GM19468 (cell line): ENCODE measurements at regions not wholly inside any gene's neighbourhood (a gene's known extent, or its start where the extent isn't known, plus 50 kb on each side); places are given as distances from the start of the nearest gene placed in this dataset.

ENCODE experiments used
- ATAC-seq: cut with Tn5 transposase; IDR thresholded peaks from one replicate; pipeline ENCODE4 v1.9.1; 2021; ENCODE audit warnings: mild to moderate bottlenecking, moderate library complexity, moderate number of reproducible peaks; ENCODE audit not compliant: unreplicated experiment; ENCODE audit errors: extremely low read depth

DNA sequence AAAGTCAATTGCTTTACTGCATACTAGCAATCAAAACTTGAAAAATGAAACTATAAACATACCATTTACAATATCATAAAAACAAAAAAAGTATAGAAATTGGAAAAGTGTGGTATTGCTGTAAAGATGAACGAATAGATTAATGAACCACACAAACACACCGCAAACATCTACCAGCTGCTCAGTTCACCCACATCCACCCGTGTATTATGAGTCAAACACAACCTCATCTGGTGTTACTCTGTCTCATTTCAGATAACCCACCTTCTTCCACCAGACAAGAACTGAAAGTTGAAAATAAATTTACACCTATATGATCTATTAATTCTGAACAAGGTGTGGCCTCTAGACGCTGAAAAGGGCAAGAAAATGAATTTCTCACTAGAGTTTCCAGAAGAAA, 53.3 kb downstream of the BLID start:
- no peak for ATAC-seq

DNA sequence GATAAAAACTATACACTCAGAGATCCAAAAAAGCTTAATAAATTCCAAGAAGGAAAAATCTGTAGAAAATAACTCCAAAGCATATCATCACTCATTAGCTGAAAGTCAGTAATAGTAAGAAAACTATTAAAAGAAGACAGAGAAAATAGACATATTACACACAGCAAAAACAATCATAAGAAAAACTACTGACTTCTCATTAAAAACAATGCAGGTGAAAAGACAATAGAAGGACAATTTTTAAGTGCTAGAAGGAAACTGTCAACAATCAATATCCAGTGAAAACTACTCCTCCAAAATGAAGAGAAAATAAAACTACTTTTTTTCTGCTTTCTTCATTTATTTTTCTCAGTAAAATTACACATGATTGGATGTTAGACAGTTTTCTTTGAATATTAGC, 56.5 kb downstream of the BLID start:
- ATAC-seq, result no peak

DNA sequence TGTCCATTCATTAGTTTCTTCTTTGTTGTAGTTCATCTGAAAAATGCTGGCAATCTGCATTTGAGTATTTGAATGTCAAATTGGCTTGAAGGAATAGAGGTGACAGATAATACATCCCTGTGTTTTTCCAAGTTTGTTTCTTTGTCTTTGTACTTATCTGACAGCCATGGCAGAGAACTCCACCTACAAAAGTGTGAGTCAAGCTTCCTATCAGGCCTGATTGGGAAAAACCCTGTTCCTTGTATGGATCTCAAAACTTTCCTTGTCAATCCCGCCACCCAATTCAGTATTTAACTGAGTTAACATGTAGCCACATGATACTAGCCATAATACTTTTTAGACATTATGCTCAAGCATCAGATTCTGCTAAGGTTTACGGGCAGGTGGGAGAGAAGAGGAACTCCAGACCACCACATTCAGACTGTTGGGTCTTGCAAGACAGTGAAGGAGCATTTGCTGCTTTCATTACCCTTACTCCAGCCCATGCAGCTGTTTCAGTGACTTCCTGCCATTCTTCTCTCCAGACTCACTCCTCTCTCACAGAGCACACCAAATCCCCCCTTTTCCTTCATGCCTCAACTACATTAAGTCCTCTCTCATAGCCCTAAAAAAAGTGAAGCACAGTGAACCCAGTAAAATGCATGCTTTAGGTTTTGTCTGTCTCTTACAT, 65.9 kb downstream of the BLID start:
- no peak for ATAC-seq

DNA sequence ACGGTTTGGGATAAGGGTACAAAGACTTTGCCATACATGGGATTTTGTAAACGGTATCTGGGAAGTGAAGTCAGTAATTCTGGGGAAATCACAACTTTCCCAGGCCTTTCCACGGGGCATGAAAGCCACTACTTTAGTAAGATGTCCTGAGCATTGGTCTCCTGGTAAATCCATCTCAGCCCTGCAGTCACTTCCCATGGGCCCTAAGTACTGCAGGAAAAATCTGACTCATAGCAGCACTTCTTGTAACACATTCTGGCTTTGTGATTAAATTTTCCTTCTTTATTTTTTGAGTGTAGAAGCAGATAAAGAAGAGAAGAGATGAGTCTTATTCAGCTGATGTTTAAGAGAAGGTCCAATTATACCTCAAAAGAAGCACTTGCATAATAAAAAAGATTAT, 67.6 kb downstream of the BLID start:
- no peak for ATAC-seq

DNA sequence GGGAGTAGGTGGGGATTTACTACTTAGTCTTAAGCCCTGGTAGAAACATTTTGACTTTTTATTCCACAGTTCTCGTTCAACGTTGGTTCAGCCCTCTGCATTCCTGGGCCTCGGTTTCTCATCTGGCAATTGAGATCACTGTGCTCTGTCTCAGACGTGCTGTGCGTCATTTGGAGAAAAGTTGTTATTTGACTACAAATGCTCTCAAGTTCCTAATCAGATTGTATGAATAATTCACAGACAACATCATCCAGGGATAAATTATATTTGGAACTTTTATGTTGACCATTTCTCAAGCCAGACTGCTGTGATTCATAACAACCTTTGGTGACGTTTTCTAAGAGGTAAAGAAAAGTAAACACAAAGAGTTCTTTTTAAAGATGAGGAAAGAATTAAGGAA, 69.2 kb downstream of the BLID start:
- no peak for ATAC-seq

DNA sequence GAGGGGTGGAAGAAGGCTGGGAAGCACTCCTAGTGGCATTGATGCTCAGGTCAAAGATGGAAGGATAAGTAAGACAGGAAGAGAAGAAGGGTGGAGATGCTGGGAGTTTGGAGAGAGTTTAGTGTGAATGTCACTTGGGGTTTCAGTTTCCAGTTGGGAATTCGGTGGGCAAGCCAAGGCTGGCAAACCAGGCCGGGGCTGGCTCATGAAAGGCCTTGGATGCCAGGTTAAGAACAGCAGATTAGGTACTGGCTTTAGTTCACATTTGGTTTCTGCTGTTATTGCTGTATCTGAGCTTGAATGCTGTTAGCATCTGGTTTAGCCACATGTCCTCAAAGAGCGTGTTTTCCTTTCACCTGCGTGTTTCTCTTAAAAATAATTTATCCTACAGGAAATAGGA, 69.6 kb downstream of the BLID start:
- no peak for ATAC-seq

DNA sequence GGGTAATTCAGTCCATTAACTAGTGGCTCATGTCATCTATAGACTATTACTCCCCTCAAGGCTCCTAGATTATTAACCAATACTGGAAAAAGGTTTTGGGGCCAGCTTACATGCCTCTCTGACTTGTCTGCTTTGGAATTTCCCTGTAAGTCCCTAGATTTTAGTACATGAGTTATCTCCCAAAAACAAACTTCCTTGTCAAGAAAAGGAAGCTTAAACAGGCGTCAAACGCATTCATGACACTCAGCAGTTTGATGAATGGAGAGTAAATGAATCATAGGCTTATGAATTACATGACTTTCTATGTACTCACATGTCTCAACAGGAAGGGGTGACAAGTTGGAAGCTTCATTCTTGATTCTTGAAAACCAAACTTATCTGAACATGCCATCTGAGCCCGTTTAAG, 70.8 kb downstream of the BLID start:
- ATAC-seq, result no peak

DNA sequence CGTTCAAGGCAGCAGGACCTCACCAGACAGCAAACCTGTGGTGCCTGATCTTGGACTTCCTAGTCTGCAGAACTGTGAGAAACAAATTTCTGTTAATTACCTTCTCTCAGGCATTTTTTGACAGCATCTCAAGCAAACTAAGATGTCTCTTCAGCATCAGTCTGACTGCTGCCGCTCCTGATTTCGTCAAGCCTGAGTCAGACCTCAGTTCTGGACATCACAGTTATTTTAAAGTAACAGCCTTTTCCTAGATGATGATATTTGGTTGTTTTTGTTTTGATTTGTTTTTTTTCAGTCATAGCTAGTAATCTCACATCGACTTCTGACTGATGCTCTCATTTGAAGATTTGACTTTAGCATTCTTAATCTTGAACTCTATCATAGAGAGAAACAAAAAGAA, 71.9 kb downstream of the BLID start:
- ATAC-seq, result no peak

DNA sequence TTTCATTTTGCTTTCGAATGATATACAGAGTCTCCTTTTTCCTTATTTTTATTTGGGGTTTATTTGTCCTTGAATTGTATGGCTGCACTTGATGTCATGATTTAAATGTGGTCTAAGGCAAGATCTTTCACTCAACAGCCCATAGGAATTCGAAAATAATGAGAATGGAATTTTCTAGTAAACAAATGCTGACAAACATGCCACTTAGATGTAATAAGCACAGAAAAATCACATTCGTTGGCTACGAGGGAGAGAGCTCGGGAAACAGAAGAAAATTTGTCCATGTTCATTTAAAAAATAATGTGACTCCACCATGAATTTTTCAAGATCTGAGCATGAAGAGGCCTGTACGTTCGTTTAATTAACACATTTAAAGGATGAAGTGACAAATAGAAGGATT, 73.0 kb downstream of the BLID start:
- ATAC-seq, result no peak

DNA sequence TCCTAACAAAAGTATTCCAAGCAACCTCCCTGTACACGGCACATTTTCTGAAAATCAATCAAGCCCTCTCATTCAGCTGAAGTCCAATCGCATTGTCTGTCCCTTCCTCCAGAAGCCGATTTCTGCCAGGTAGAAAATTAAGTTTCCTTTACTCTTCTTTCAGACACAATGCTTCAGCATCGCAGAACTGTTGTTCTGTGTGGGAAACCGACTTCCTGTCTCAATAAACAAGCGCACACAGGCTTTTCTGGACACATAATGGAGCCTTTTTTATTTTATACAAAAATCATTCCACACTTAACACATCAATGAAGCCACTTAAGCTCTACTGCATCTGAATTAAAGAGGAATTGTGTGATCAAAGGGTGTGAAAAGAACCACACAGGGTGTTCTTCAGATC, 75.6 kb downstream of the BLID start:
- ATAC-seq, result no peak

DNA sequence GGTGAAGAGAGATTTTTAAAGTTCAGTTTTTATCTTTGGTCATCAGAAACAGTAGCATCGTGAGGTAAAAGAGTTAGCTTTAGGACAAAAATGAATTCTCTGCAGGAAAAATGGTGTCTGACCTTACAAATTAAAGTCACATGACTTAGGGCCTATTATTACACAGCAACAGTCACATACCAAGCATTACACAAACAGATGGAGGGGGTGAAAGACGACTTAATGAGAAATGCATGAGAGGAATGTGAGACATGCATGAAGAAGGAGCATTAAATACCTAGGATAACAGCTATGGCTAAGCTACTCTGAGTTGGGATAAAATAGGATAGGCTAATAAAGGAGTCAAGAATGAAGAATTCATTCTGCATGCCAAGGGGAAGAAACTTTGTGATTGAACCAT, 77.5 kb downstream of the BLID start:
- ATAC-seq, result no peak

DNA sequence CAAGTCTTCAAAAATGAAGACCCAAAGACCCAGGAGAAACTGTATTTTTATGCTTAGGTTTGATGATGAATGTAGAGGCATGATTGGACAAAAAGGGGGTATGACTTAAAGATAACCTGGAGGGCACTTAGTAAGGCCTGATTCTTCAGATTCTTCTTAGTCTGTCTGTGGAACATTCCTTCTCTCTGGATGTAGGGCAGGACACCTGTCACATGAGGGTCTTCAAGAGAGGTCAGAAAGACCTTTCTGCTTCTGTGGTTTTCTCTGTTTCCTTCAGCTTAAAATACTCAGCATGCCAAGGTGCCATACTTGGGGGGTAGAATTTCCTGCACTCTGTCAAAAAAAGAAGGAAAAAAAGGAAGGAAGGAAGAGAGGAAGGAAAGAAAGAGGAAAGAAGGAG, 78.1 kb downstream of the BLID start:
- ATAC-seq, result no peak

DNA sequence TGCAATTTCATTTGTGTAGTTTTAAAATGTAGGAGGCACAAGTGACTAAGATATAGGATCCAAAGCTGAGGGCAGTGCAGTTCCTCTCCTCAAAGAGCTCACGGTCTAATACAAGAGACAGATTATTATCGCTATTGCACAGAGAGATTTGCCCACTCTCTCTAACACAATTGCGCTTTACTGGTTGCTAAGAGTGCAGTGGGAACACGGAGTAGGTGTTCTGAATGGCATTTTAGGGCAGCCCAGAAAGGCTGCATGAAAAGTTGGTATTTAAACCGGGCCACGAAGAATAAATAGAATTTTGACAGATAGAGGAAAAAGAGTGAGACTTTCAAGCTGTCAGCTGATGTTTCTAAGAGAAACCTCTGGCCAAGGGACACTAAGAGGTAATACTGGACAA, 79.5 kb downstream of the BLID start:
- ATAC-seq, result no peak

DNA sequence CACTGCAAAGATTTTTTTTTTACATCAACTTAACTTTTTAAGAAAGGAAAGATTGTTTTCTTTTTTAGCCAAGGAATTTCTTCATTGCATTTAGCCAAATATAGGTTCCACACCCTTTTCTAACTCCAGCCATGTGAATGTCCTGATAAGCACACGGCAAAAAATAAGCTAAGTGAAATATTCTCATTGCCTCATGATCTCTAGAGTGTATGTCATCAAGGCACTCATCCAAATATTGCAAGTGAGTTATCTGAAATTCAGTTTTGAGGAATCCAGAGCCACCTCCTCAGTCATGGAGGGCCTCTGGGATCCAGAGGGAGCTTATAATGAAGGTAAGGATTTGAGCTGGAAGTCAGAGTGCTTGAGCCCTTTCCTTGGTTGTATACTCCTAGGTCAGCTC, 80.0 kb downstream of the BLID start:
- ATAC-seq, result no peak

DNA sequence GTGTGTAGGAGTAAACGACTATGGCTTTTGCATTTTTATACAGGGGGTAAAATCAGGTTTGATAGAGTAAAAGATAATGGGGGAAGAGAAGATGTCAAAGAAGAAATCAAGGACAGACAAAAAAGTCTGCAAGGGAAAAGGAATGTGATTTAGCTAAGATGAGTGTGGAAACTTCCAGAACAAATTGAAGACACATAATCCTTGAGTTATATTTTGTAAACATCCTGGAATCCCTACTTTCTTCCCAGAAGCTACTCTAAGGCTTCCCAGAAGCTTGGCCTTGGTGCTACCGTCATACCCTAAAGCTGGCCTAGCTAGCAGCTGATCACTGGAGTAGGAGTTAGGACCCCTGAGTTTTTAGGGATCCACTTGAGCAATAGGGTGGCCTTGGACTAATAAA, 82.4 kb downstream of the BLID start:
- ATAC-seq, result no peak

DNA sequence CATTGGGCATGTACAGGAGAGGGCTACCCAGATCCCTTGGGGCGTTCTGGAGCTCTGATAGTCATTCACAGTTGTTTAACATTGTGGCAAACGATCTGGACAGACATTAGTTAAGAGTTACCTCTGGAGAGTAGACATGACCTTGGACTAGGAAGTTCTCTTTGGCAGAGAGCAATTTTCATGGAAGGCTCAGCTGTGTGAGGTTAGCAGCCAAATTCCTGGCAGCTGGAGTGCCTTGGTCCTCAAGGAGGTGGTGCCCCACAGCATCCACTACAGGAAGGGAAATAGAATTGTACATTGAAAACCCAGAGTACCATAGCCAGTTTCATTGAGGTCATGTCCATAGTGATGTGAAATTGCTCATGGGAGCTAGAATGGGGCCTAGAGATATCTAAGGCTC, 82.8 kb downstream of the BLID start:
- no peak for ATAC-seq

DNA sequence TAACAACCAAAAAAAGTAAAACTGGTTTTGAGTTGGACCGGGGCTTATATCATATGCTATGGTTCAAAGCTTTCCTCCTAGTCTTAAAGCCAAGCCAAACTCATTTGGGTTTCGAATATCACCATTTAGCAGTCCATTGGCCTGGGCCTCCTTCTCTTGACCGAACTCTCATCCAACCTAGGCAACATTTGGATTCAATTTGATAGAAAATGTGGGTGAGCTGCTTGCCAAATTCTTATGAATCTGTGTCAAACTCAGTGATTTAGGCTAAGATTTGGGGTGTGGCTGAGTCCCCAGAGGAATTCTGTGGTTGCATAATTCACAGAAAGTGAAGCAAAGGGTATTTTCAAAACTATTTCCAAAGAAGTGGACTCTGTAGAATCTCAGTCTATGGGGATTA, 83.7 kb downstream of the BLID start:
- ATAC-seq, result no peak

DNA sequence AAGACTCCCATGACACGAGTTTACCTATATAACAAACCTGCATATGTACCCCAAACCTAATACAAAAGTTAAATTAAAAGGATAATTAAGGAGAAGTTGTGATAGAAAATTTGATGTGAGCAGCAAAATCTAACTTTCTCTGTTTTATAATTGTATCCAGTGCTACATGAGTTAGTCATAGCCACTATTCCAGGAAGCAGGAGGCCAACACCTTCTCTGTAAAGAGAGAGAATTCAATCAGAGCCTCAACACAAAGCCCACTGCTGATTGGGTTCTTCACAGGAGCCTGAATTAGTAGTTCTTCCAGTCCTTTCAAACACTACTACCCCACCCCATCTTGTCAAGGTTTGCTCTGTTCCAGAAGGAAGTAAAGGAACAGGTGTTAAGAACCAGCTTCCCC, 84.2 kb downstream of the BLID start:
- ATAC-seq, result no peak

DNA sequence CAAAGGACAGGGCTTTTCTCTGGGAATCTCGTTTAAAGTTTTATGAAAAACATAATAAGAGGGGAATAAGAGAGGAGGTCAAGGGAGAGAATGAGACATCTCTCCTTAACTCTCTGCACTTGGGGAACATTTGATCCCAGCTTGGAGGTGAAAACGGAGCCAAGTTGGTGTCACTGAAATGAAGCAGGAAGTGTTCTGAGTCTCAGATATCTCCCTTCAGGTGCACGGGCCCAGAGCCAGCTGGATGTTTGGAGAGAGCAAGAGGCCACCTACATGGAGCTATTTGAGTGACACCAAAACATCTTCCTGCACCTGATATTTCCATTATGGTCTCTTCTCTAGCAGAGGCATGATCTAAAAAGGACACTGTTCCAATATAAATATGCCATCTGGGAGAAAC, 85.7 kb downstream of the BLID start:
- ATAC-seq, result no peak

DNA sequence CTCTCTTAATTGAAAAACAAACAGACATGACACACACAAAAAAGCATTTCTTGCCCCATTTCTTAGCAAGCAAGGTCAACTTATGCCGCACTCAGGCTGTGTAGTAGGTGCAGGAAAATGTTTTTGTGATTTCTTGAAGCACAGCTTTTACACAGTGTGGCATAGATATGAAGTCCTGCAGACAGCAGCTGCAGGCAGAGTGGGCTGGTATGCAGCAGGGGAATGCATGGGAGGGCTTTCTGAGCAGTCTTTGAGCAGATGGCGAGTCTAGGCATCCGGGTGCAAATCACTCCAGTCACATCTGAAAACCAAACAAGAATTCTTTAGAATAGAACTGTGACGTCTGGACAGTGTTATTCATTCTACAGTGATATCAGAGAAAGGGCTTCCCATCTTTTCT, 87.5 kb downstream of the BLID start:
- ATAC-seq, result no peak

DNA sequence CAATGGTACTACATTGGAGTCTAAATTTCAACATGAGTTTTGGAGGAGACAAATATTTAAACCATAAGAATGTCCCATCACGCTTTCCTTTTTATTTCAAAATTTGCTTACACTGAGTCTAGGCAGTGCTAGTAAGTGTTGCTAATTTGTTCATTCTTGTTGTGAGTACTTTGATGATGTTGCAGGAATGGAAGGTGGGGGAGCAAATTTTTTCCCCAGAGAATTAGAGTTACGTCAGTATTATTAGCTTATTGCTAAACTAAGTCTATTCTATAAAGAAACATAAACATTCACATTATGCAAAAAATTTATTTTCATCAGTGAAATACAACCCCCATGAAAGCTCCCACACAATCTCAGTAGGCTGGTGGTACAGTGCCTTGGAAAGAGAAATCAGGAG, 88.0 kb downstream of the BLID start:
- no peak for ATAC-seq

DNA sequence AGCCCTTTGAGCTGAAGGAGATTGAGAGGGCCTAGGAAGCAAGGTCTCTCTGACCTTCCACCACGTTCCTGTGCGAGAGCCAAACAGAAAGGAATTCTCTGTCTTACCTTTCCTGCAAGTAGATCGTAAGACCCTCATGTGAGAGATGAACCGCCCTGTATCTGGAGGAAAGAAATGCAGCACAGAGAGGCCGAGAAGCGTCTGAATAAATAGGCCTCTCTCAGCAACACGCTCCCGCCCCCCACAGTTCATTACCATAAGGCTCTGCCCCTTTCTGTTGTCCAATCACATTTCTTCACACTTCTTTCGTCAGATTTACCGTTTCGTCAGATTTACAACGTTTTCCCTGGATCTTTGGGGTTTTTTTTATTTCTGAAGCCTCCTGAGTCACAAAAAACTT, 90.3 kb downstream of the BLID start:
- no peak for ATAC-seq

DNA sequence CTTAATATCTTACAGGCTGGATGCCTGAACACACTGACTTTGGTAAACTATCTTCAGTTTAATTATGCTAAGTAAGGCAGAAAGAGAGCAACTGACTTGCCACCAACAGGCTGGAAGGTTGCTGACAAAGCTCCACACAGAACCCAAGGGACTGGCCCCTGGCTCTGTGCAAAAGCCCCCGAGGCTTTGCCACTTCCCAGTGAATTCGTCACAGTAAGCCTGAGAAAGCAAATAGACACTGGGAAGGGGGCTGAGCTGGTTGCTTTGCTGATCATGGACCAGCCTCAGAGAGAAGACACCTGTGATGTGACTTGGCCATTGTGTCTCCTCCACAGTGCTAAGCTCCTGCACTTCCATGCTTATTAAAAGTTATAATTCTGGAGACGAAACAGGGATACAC, 91.7 kb downstream of the BLID start:
- no peak for ATAC-seq
